ENCODE measurements at regions not wholly inside any gene's neighbourhood (a gene's known extent, or its start where the extent isn't known, plus 50 kb on each side); places are given as distances from the start of the nearest gene placed in this dataset.
"Not testable (repeated sequence)": the region's sequence is repeated elsewhere in the genome, so short reads cannot be mapped to it uniquely, and the experiment has no call there.

- no peak for DNase-seq (ENCODE audit: low read depth in 2 of 2)
These were observed 92.0 kb upstream of the KIF26B start for GRCh38 chr1:245062741-245063305.

- not testable (repeated sequence) for DNase-seq (ENCODE audit: low read depth in 2 of 2)
These were observed 93.0 kb upstream of the KIF26B start for GRCh38 chr1:245061808-245062207.

- no peak for DNase-seq (ENCODE audit: low read depth in 2 of 2)
These were observed 94.0 kb upstream of the KIF26B start for GRCh38 chr1:245060684-245061374.

GRCh38 chr1:245059806-245060424 lies 94.9 kb upstream of the KIF26B start:
- DNase-seq (ENCODE audit: low read depth in 2 of 2), result no peak

GRCh38 chr1:245058882-245059281 lies 95.9 kb upstream of the KIF26B start:
- DNase-seq (ENCODE audit: low read depth in 2 of 2), result no peak

GRCh38 chr1:245058436-245058835 lies 96.3 kb upstream of the KIF26B start:
- DNase-seq (ENCODE audit: low read depth in 2 of 2), result no peak

- DNase-seq (ENCODE audit: low read depth in 2 of 2), result no peak
These were observed 97.9 kb upstream of the KIF26B start for GRCh38 chr1:245056913-245057312.

- not testable (repeated sequence) for DNase-seq (ENCODE audit: low read depth in 2 of 2)
These were observed 98.5 kb upstream of the KIF26B start for GRCh38 chr1:245056296-245056695.

- DNase-seq (ENCODE audit: low read depth in 2 of 2), result no peak
These were observed 99.0 kb upstream of the KIF26B start for GRCh38 chr1:245055752-245056151.

- no peak for DNase-seq (ENCODE audit: low read depth in 2 of 2)
These were observed 100.1 kb upstream of the KIF26B start for GRCh38 chr1:245054507-245055270.

GRCh38 chr1:245054105-245054504 lies 100.7 kb upstream of the KIF26B start:
- DNase-seq (ENCODE audit: low read depth in 2 of 2), result no peak

- DNase-seq (ENCODE audit: low read depth in 2 of 2), result no peak
These were observed 102.5 kb upstream of the KIF26B start for GRCh38 chr1:245052258-245052657.

- DNase-seq (ENCODE audit: low read depth in 2 of 2), result peak in 1 of 2 donors; percentile 14
These were observed 103.2 kb upstream of the KIF26B start for GRCh38 chr1:245051349-245052221.

GRCh38 chr1:245046769-245047168 lies 108.0 kb upstream of the KIF26B start:
- DNase-seq (ENCODE audit: low read depth in 2 of 2), result no peak

GRCh38 chr1:245046315-245046714 lies 108.5 kb upstream of the KIF26B start:
- DNase-seq (ENCODE audit: low read depth in 2 of 2), result no peak

GRCh38 chr1:245045087-245045881 lies 109.5 kb upstream of the KIF26B start:
- DNase-seq (ENCODE audit: low read depth in 2 of 2), result no peak

- DNase-seq (ENCODE audit: low read depth in 2 of 2), result no peak
These were observed 111.2 kb upstream of the KIF26B start for GRCh38 chr1:245043611-245043940.

- no peak for DNase-seq (ENCODE audit: low read depth in 2 of 2)
These were observed 113.6 kb upstream of the KIF26B start for GRCh38 chr1:245041058-245041698.

- no peak for DNase-seq (ENCODE audit: low read depth in 2 of 2)
These were observed 115.6 kb upstream of the KIF26B start for GRCh38 chr1:245039196-245039595.

- no peak for DNase-seq (ENCODE audit: low read depth in 2 of 2)
These were observed 118.7 kb upstream of the KIF26B start for GRCh38 chr1:245036102-245036501.
